ENCODE measurements at regions not wholly inside any gene's neighbourhood (a gene's known extent, or its start where the extent isn't known, plus 50 kb on each side); places are given as distances from the start of the nearest gene placed in this dataset.

- DNase-seq (no peak), ATAC-seq (no peak)
- TF ChIP-seq, protein P1, sequence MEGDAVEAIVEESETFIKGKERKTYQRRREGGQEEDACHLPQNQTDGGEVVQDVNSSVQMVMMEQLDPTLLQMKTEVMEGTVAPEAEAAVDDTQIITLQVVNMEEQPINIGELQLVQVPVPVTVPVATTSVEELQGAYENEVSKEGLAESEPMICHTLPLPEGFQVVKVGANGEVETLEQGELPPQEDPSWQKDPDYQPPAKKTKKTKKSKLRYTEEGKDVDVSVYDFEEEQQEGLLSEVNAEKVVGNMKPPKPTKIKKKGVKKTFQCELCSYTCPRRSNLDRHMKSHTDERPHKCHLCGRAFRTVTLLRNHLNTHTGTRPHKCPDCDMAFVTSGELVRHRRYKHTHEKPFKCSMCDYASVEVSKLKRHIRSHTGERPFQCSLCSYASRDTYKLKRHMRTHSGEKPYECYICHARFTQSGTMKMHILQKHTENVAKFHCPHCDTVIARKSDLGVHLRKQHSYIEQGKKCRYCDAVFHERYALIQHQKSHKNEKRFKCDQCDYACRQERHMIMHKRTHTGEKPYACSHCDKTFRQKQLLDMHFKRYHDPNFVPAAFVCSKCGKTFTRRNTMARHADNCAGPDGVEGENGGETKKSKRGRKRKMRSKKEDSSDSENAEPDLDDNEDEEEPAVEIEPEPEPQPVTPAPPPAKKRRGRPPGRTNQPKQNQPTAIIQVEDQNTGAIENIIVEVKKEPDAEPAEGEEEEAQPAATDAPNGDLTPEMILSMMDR (IDR thresholded peaks at IDR 0.05) = no peak
- WGBS, 3 donors = 53 to 62% (median 59%) methylated on average over 5 of the region's 5 CpGs
- Histone ChIP-seq H3K27ac (no peak overlapping the region), H3K27me3 (ENCODE audit: insufficient read depth in 3 of 3, low read length in 2 of 3) (peaks cover 0 to 5% (median 0%) of the 10 kb centered on the region in 3 donors), H3K4me1 (no peaks in the 10 kb centered on the region), H3K36me3 (ENCODE audit: insufficient read depth in 1 of 2, low read depth in 1 of 2) (no peaks in the 10 kb centered on the region), H3K9me3 (no peaks in the 10 kb centered on the region), H3K4me3 (no peak overlapping the region)
- intact Hi-C loops (cut with DNase I) = no loop called here
These were observed 268.4 kb upstream of the NSMCE3 start for GRCh38 chr15:29538044-29538443.

GRCh38 chr15:29535952-29536351 lies 266.3 kb upstream of the NSMCE3 start:
- Histone ChIP-seq H3K27ac (no peak overlapping the region), H3K4me1 (no peaks in the 10 kb centered on the region), H3K36me3 (ENCODE audit: insufficient read depth in 1 of 2, low read depth in 1 of 2) (no peaks in the 10 kb centered on the region), H3K4me3 (no peak overlapping the region), H3K27me3 (ENCODE audit: insufficient read depth in 3 of 3, low read length in 2 of 3) (no peaks in the 10 kb centered on the region), H3K9me3 (no peaks in the 10 kb centered on the region)
- DNase-seq (no peak), ATAC-seq (no peak)
- WGBS, 3 donors = 60 to 85% (median 73%) methylated on average over 3 of the region's 3 CpGs
- TF ChIP-seq, protein P1 (IDR thresholded peaks at IDR 0.05) = no peak
- intact Hi-C loops (cut with DNase I) = no loop called here

DNA sequence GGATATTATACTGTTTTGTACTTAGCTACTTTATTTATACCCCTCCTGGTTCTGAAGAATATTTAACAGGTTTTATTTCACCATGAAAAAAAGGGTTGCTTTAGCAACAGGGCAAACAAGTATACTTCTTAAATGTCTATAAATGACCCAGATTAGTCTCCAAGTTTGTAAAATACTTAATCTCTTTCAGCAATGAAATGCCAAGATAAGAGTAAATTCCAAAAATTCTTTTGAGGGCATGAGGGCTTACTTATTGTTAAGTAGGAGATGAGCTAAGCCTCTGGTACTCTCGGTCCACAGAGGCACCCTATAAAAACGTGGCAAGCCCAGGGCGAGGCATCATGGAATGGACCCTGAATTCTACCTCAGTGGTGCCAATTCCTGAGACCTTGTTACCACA lies 264.8 kb upstream of the NSMCE3 start:
- intact Hi-C loops (cut with DNase I) = no loop called here
- WGBS, 3 donors = 32 to 43% (median 41%) methylated on average over 3 of the region's 3 CpGs
- H3K4me1 ChIP-seq = no peaks in the 10 kb centered on the region
- H3K4me3 ChIP-seq = no peak overlapping the region
- no peak overlapping the region for H3K27ac ChIP-seq
- no peak for DNase-seq
- TF ChIP-seq, protein P1 (IDR thresholded peaks at IDR 0.05) = no peak
- no peak for ATAC-seq
- no peaks in the 10 kb centered on the region for H3K27me3 ChIP-seq (ENCODE audit: insufficient read depth in 3 of 3, low read length in 2 of 3)
- H3K9me3 ChIP-seq = no peaks in the 10 kb centered on the region
- H3K36me3 ChIP-seq (ENCODE audit: insufficient read depth in 1 of 2, low read depth in 1 of 2) = no peaks in the 10 kb centered on the region

- H3K9me3 ChIP-seq = no peaks in the 10 kb centered on the region
- WGBS, 3 donors = 37 to 54% (median 44%) methylated on average over 5 of the region's 5 CpGs
- H3K36me3 ChIP-seq (ENCODE audit: insufficient read depth in 1 of 2, low read depth in 1 of 2) = no peaks in the 10 kb centered on the region
- ATAC-seq (no peak), DNase-seq (no peak)
- no peak overlapping the region for H3K27ac ChIP-seq
- no peaks in the 10 kb centered on the region for H3K27me3 ChIP-seq (ENCODE audit: insufficient read depth in 3 of 3, low read length in 2 of 3)
- H3K4me3 ChIP-seq = no peak overlapping the region
- intact Hi-C loops (cut with DNase I) = no loop called here
- no peaks in the 10 kb centered on the region for H3K4me1 ChIP-seq
- TF ChIP-seq, protein P1 (IDR thresholded peaks at IDR 0.05) = no peak
These were observed 264.0 kb upstream of the NSMCE3 start for GRCh38 chr15:29533647-29534046.

- no peak overlapping the region for H3K4me3 ChIP-seq
- intact Hi-C loops (cut with DNase I) = no loop called here
- H3K4me1 ChIP-seq = no peaks in the 10 kb centered on the region
- H3K27ac ChIP-seq = no peak overlapping the region
- ATAC-seq (no peak), DNase-seq (no peak)
- no peaks in the 10 kb centered on the region for H3K9me3 ChIP-seq
- no peaks in the 10 kb centered on the region for H3K36me3 ChIP-seq (ENCODE audit: insufficient read depth in 1 of 2, low read depth in 1 of 2)
- TF ChIP-seq, protein P1 (IDR thresholded peaks at IDR 0.05) = no peak
- WGBS, 3 donors = 70 to 81% (median 73%) methylated on average over 1 of the region's 1 CpG
- no peaks in the 10 kb centered on the region for H3K27me3 ChIP-seq (ENCODE audit: insufficient read depth in 3 of 3, low read length in 2 of 3)
These were observed 262.7 kb upstream of the NSMCE3 start for GRCh38 chr15:29532296-29532695.
